ENCODE measurements at regions not wholly inside any gene's neighbourhood (a gene's known extent, or its start where the extent isn't known, plus 50 kb on each side); places are given as distances from the start of the nearest gene placed in this dataset.

- TF ChIP-seq EZH2phosphoT487 (IDR thresholded peaks at IDR 0.05; ENCODE audit: borderline replicate concordance, low read length) (no peak), CTCF (IDR thresholded peaks at IDR 0.05; ENCODE audit: low read depth, low read length, poor library complexity, severe bottlenecking) (no peak)
- H3K4me1 ChIP-seq (ENCODE audit: control insufficient read depth, low read length) = no peaks in the 10 kb centered on the region
- H3K79me2 ChIP-seq (ENCODE audit: control insufficient read depth, low read length) = no peaks in the 10 kb centered on the region
Observed at GRCh38 chr11:19597206-19597605, 115.4 kb upstream of the NAV2 start.

DNA sequence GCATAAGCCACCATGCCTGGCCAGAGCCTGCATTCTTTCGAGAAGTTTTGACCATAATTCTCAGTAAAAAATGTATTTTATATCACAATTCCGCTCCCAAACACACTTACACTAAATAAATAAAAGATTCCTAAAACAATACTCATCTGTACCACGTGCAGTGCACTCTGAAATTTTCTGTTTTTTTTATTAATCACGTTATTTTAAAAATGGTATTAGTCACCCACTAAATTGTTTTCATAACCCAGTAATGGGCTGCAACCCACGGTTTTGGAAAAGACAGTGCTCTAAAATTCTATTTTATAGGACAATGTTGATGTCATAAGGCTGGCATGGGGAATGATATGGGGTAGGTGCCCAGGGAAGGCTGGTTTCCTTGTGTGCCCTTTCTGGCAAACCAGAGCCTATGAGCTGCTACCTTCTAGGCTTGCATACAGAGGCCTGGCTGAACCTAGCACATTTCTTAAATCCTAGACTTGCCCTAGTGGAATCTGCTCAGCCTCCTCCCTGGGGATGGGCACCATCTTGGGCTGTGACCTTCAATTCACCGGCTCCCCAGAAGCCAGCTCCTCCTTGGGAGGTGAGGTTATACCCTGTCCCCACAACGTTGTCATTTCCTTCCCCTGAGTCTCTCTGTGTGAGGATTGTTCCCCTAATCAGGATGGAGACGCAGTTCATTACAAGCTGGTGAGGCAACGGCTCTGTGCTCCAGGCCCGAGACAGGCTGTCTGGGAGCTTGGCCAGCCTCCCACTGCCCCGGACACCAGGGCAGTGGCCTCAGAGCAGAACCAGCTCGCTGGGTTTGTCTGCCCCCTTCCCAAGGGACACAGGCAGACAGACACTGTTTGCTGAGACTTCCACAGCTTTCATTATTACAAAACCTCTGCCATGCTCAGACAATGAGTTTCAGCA is 116.5 kb upstream of the NAV2 start:
- H4K20me1 ChIP-seq (ENCODE audit: control insufficient read depth, insufficient read depth, low read depth, low read length) = no peaks in the 10 kb centered on the region
- H3F3A ChIP-seq (ENCODE audit: control insufficient read depth, insufficient read depth) = no peaks in the 10 kb centered on the region
- no peaks in the 10 kb centered on the region for H3K9me3 ChIP-seq (ENCODE audit: control insufficient read depth, insufficient read depth, low read length)
- H3K4me1 ChIP-seq (ENCODE audit: control insufficient read depth, low read length) = no peaks in the 10 kb centered on the region
- no peaks in the 10 kb centered on the region for H3K79me2 ChIP-seq (ENCODE audit: control insufficient read depth, low read length)
- H3K27ac ChIP-seq (ENCODE audit: low read depth, low read length) = no peak overlapping the region
- H3K4me2 ChIP-seq (ENCODE audit: low read length) = no peak overlapping the region
- H3K36me3 ChIP-seq (ENCODE audit: control insufficient read depth, low read length) = no peaks in the 10 kb centered on the region
- H3K27me3 ChIP-seq (ENCODE audit: control insufficient read depth, low read length) = no peaks in the 10 kb centered on the region
- no peak overlapping the region for H3K4me3 ChIP-seq (ENCODE audit: low read length)
- no peaks in the 10 kb centered on the region for H3K9me2 ChIP-seq (replicated peaks; ENCODE audit: control insufficient read depth, low read length)
- TF ChIP-seq EZH2phosphoT487 (IDR thresholded peaks at IDR 0.05; ENCODE audit: borderline replicate concordance, low read length) (no peak), CTCF (IDR thresholded peaks at IDR 0.05; ENCODE audit: low read depth, low read length, poor library complexity, severe bottlenecking) (no peak)

More at GRCh38 chr11:19597206-19597605, 115.4 kb upstream of the NAV2 start:
- Histone ChIP-seq H3K4me2 (ENCODE audit: low read length) (no peak overlapping the region), H3F3A (ENCODE audit: control insufficient read depth, insufficient read depth) (no peaks in the 10 kb centered on the region), H3K4me3 (ENCODE audit: low read length) (no peak overlapping the region), H3K9me2 (replicated peaks; ENCODE audit: control insufficient read depth, low read length) (no peaks in the 10 kb centered on the region), H3K27me3 (ENCODE audit: control insufficient read depth, low read length) (no peaks in the 10 kb centered on the region), H3K27ac (ENCODE audit: low read depth, low read length) (no peak overlapping the region), H4K20me1 (ENCODE audit: control insufficient read depth, insufficient read depth, low read depth, low read length) (no peaks in the 10 kb centered on the region), H3K36me3 (ENCODE audit: control insufficient read depth, low read length) (no peaks in the 10 kb centered on the region), H3K9me3 (ENCODE audit: control insufficient read depth, insufficient read depth, low read length) (no peaks in the 10 kb centered on the region)

DNA sequence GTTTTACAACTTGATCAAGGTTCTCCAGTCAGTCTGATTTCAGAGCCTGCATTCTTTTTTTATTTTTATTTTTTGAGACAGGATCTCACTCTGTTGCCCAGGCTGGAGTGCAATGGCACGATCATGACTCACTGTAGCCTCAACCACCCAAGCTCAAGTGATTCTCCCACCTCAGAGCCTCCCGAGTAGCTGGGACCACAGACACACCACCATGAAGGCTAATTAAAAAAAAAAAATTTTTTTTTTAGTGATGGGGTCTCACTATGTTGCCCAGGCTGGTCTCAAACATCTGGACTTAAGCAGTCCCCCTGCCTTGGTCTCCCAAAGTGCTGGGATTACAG is 117.2 kb upstream of the NAV2 start:
- H3K4me2 ChIP-seq (ENCODE audit: low read length) = no peak overlapping the region
- H4K20me1 ChIP-seq (ENCODE audit: control insufficient read depth, insufficient read depth, low read depth, low read length) = no peaks in the 10 kb centered on the region
- no peaks in the 10 kb centered on the region for H3K9me3 ChIP-seq (ENCODE audit: control insufficient read depth, insufficient read depth, low read length)
- no peaks in the 10 kb centered on the region for H3K4me1 ChIP-seq (ENCODE audit: control insufficient read depth, low read length)
- no peak overlapping the region for H3K4me3 ChIP-seq (ENCODE audit: low read length)
- H3K9me2 ChIP-seq (replicated peaks; ENCODE audit: control insufficient read depth, low read length) = no peaks in the 10 kb centered on the region
- no peaks in the 10 kb centered on the region for H3K79me2 ChIP-seq (ENCODE audit: control insufficient read depth, low read length)
- no peak for TF ChIP-seq EZH2phosphoT487 (IDR thresholded peaks at IDR 0.05; ENCODE audit: borderline replicate concordance, low read length)
- no peak for TF ChIP-seq CTCF (IDR thresholded peaks at IDR 0.05; ENCODE audit: low read depth, low read length, poor library complexity, severe bottlenecking)
- no peak overlapping the region for H3K27ac ChIP-seq (ENCODE audit: low read depth, low read length)
- no peaks in the 10 kb centered on the region for H3K27me3 ChIP-seq (ENCODE audit: control insufficient read depth, low read length)
- no peaks in the 10 kb centered on the region for H3F3A ChIP-seq (ENCODE audit: control insufficient read depth, insufficient read depth)
- H3K36me3 ChIP-seq (ENCODE audit: control insufficient read depth, low read length) = no peaks in the 10 kb centered on the region
